Renal pelvis (tissue), 1 donor: ENCODE measurements at regions not wholly inside any gene's neighbourhood (a gene's known extent, or its start where the extent isn't known, plus 50 kb on each side); places are given as distances from the start of the nearest gene placed in this dataset.

Experiments used
- DNase-seq: peaks from one replicate; pipeline ENCODE4 v3.0.0-alpha.2; 2013

GRCh38 chr2:136468799-136469369, 296.5 kb upstream of the THSD7B start:
- no peak for DNase-seq

- no peak for DNase-seq
These were observed 312.8 kb upstream of the THSD7B start for GRCh38 chr2:136452528-136452927.

GRCh38 chr2:136448986-136449780, 316.2 kb upstream of the THSD7B start:
- no peak for DNase-seq

- no peak for DNase-seq
These were observed 316.9 kb upstream of the THSD7B start for GRCh38 chr2:136448432-136448831.

- DNase-seq, result peak; percentile 33
These were observed 321.0 kb upstream of the THSD7B start for GRCh38 chr2:136444323-136444722.

GRCh38 chr2:136443661-136444060, 321.7 kb upstream of the THSD7B start:
- peak; percentile 2 for DNase-seq

- no peak for DNase-seq
These were observed 323.2 kb upstream of the THSD7B start for GRCh38 chr2:136441979-136442714.

GRCh38 chr2:136439064-136439676, 321.2 kb upstream of the CXCR4 start:
- DNase-seq, result peak; percentile 5

GRCh38 chr2:136437461-136437860, 319.5 kb upstream of the CXCR4 start:
- DNase-seq, result no peak

GRCh38 chr2:136436936-136437335, 319.0 kb upstream of the CXCR4 start:
- no peak for DNase-seq

GRCh38 chr2:136434251-136434715, 316.3 kb upstream of the CXCR4 start:
- DNase-seq, result no peak

- no peak for DNase-seq
These were observed 315.3 kb upstream of the CXCR4 start for GRCh38 chr2:136433261-136433660.

- DNase-seq, result no peak
These were observed 306.2 kb upstream of the CXCR4 start for GRCh38 chr2:136424112-136424511.

GRCh38 chr2:136423516-136423996, 305.6 kb upstream of the CXCR4 start:
- peak; percentile 73 for DNase-seq

- no peak for DNase-seq
These were observed 304.6 kb upstream of the CXCR4 start for GRCh38 chr2:136422512-136422911.

GRCh38 chr2:136420346-136420745, 302.4 kb upstream of the CXCR4 start:
- DNase-seq, result no peak

GRCh38 chr2:136411946-136412345, 294.0 kb upstream of the CXCR4 start:
- DNase-seq, result no peak

GRCh38 chr2:136410673-136411072, 292.7 kb upstream of the CXCR4 start:
- DNase-seq, result no peak

GRCh38 chr2:136408795-136409194, 290.8 kb upstream of the CXCR4 start:
- DNase-seq, result no peak

GRCh38 chr2:136407952-136408318, 290.0 kb upstream of the CXCR4 start:
- no peak for DNase-seq

GRCh38 chr2:136407117-136407951, 289.4 kb upstream of the CXCR4 start:
- DNase-seq, result no peak
